Nephron progenitor cell (in vitro differentiated cells): ENCODE measurements at regions not wholly inside any gene's neighbourhood (a gene's known extent, or its start where the extent isn't known, plus 50 kb on each side); places are given as distances from the start of the nearest gene placed in this dataset.

ENCODE experiments used
- DNase-seq: peaks from one replicate; pipeline ENCODE4 v3.0.0; 2021
- H3K27ac Mint-ChIP-seq: 2 replicates; pipeline ENCODE4 v1.8.0; 2021; ENCODE audit warnings: mild to moderate bottlenecking, moderate library complexity, mixed read lengths
- H3K27me3 Mint-ChIP-seq: 2 replicates; pipeline ENCODE4 v1.8.0; 2021; ENCODE audit warnings: mild to moderate bottlenecking, low read depth, mixed read lengths; ENCODE audit not compliant: poor library complexity
- H3K36me3 Mint-ChIP-seq: 2 replicates; pipeline ENCODE4 v1.8.0; 2021; ENCODE audit warnings: low read depth, mixed read lengths
- H3K4me1 Mint-ChIP-seq: 2 replicates; pipeline ENCODE4 v1.8.0; 2021; ENCODE audit warnings: mixed read lengths
- H3K4me3 Mint-ChIP-seq: 2 replicates; pipeline ENCODE4 v1.8.0; 2021; ENCODE audit warnings: mild to moderate bottlenecking, moderate library complexity, mixed read lengths
- H3K9me3 Mint-ChIP-seq: 2 replicates; pipeline ENCODE4 v1.8.0; 2021; ENCODE audit warnings: mild to moderate bottlenecking, moderate library complexity, mixed read lengths
- CTCF ChIP-seq: fragments of 200-600 bp; sonication (generic); IDR thresholded peaks from 2 replicates; pipeline ENCODE4 v1.5.0; 2021; ENCODE audit warnings: antibody characterized with exemption

- H3K27ac Mint-ChIP-seq = no peak overlapping the region
Observed at GRCh38 chr4:23986270-23986669, 96.4 kb upstream of the PPARGC1A start.

DNA sequence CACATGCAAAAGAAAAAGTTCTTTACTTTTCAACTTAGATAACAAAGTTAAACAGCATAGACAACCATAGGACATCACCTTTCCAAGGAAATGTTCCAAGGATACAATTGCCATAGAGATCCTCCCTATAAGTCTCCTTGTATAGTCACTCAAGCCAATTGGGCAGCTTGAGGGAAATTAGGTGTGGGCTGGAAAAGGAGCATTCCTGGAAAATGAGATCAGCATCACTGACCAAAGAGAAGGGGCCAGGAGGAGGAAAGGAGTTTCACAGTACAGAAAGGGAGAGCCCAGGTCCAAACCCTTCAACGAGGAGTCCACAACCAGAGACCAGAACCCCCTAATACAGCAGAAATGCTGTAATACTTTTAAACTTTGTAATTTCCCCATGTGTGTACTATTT is 91.5 kb upstream of the PPARGC1A start:
- Mint-ChIP-seq H3K36me3 (no peaks in the 10 kb centered on the region), H3K9me3 (no peaks in the 10 kb centered on the region), H3K4me1 (no peaks in the 10 kb centered on the region), H3K27ac (no peak overlapping the region), H3K27me3 (peaks cover 8% of the 10 kb centered on the region), H3K4me3 (no peak overlapping the region)
- TF ChIP-seq CTCF = no peak
- DNase-seq = no peak

More at GRCh38 chr4:23986270-23986669, 96.4 kb upstream of the PPARGC1A start:
- H3K36me3 Mint-ChIP-seq = no peaks in the 10 kb centered on the region
- H3K27me3 Mint-ChIP-seq = peaks cover 4% of the 10 kb centered on the region
- no peak overlapping the region for H3K4me3 Mint-ChIP-seq
- no peak for DNase-seq
- H3K9me3 Mint-ChIP-seq = no peaks in the 10 kb centered on the region
- no peaks in the 10 kb centered on the region for H3K4me1 Mint-ChIP-seq
- TF ChIP-seq CTCF = no peak

DNA sequence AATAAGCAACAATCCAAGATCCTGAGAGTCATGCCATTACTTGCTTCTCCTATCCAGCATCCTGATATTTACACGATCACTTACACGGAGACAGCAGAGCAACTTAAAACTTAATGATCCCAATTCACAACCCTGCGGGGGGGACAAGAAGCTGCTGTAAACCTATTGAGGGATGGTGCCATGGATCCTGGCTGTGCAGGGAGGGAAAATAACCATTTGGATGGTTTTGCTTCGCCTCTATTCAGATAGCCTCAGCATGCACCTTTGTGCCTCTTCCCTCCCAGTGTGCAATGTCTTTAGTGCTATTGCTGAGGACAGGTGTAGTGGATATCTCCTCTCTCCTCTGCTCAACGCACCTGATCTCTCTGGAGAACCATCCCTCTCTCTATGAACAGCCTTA is 89.7 kb upstream of the PPARGC1A start:
- H3K27ac Mint-ChIP-seq = no peak overlapping the region
- no peaks in the 10 kb centered on the region for H3K4me1 Mint-ChIP-seq
- H3K36me3 Mint-ChIP-seq = no peaks in the 10 kb centered on the region
- DNase-seq = no peak
- H3K9me3 Mint-ChIP-seq = no peaks in the 10 kb centered on the region
- no peak for TF ChIP-seq CTCF
- H3K27me3 Mint-ChIP-seq = peaks cover 8% of the 10 kb centered on the region
- no peak overlapping the region for H3K4me3 Mint-ChIP-seq

DNA sequence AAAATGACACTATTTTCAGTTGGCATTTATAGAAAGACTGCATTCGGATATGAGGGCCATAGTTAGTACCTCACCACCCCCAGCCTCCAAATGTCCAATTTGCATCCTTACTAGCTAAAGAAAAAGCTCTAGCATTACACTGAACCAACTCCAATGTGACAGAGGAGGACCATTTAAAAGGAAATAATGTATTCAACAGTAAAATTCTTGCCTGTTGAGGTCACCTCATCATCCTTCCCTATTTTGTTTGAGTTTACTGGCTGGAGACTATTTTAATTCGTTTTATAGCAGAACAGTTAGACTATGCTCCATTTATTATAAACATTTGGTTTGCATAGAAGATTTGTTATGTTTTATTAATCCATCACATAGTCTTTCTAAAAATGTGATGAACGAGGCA is 88.2 kb upstream of the PPARGC1A start:
- Mint-ChIP-seq H3K27me3 (peaks cover 4% of the 10 kb centered on the region), H3K4me3 (no peak overlapping the region), H3K4me1 (no peaks in the 10 kb centered on the region), H3K36me3 (no peaks in the 10 kb centered on the region), H3K9me3 (no peaks in the 10 kb centered on the region), H3K27ac (no peak overlapping the region)
- DNase-seq = no peak
- no peak for TF ChIP-seq CTCF

DNA sequence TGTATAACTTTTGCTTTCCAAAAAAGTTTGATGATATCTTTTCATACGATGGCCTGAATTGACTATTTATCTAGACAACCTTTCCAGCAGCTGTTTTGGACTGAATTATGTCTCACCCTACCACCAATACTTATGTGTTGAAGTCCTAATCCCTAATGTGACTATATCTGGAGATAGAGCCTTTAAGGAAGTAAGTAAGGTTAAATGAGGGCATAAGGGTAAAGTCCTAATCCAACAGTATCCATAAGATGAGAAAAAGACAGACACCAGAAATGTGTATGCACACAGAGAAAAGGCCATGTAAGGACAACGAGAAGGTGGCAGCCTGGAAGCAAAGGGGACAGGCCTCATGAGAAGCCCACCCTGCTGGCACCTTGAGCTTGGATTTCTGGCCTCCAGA is 86.6 kb upstream of the PPARGC1A start:
- no peak for DNase-seq
- TF ChIP-seq CTCF = no peak
- Mint-ChIP-seq H3K27ac (no peak overlapping the region), H3K27me3 (peaks cover 4% of the 10 kb centered on the region), H3K9me3 (no peaks in the 10 kb centered on the region), H3K4me3 (no peak overlapping the region), H3K36me3 (no peaks in the 10 kb centered on the region), H3K4me1 (no peaks in the 10 kb centered on the region)

GRCh38 chr4:23973308-23973855 is 83.5 kb upstream of the PPARGC1A start:
- Mint-ChIP-seq H3K4me1 (peaks cover 6% of the 10 kb centered on the region), H3K27ac (no peak overlapping the region), H3K27me3 (peaks cover 4% of the 10 kb centered on the region), H3K36me3 (no peaks in the 10 kb centered on the region), H3K4me3 (no peak overlapping the region), H3K9me3 (no peaks in the 10 kb centered on the region)
- no peak for DNase-seq
- TF ChIP-seq CTCF = no peak
